Stomach (tissue), 4 donors: ENCODE measurements at regions not wholly inside any gene's neighbourhood (a gene's known extent, or its start where the extent isn't known, plus 50 kb on each side); places are given as distances from the start of the nearest gene placed in this dataset.

Source experiments
- EP300 ChIP-seq: sonication (generic); formaldehyde crosslinking; IDR thresholded peaks from one replicate; pipeline ENCODE4 v1.6.1; 2017; ENCODE audit warnings: antibody characterized with exemption
- POLR2A ChIP-seq, 4 donors: fragments of 450-650 bp; IDR thresholded peaks; one replicate each; pipeline ENCODE4 v1.6.1; 2016; ENCODE audit warnings: antibody characterized with exemption in 4 of 4, control low read depth in 2 of 4, mild to moderate bottlenecking in 1 of 4, moderate library complexity in 1 of 4
- POLR2AphosphoS5 ChIP-seq, 3 donors: sonication (generic); formaldehyde crosslinking; IDR thresholded peaks; one replicate each; pipeline ENCODE4 v1.6.1; 2016; ENCODE audit warnings: antibody characterized with exemption in 3 of 3
- TF ChIP-seq, protein P1 (sequence below), 7 experiments: fragments of 450-650 bp in 4 of 7; fragments of 200-600 bp in 3 of 7; sonication (generic) in 3 of 7; IDR thresholded peaks; one replicate each; pipeline ENCODE4 v1.5.1; 2016 to 2019; ENCODE audit warnings: antibody characterized with exemption in 7 of 7, control low read depth in 2 of 7, mild to moderate bottlenecking in 1 of 7

DNA sequence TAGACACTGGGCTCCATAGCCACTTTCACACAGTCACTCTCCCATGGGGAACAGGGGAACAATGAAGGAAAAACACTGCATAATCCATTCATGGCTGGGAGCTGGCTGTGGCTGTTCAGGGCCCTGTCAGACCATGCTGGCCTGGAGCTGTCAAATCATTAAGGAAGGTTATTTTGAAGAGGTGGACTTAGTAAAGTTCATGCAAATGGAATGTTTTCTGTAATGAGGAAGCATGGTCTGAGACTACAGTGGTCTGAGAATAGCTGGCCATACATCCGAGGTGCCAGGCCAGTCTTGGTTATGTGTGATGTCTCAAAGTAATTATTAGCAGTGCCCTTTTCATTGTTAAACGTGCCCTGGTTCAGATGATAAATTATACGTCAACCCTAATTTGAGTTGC lies 117.1 kb upstream of the MRPS22 start:
- TF ChIP-seq, protein P1, sequence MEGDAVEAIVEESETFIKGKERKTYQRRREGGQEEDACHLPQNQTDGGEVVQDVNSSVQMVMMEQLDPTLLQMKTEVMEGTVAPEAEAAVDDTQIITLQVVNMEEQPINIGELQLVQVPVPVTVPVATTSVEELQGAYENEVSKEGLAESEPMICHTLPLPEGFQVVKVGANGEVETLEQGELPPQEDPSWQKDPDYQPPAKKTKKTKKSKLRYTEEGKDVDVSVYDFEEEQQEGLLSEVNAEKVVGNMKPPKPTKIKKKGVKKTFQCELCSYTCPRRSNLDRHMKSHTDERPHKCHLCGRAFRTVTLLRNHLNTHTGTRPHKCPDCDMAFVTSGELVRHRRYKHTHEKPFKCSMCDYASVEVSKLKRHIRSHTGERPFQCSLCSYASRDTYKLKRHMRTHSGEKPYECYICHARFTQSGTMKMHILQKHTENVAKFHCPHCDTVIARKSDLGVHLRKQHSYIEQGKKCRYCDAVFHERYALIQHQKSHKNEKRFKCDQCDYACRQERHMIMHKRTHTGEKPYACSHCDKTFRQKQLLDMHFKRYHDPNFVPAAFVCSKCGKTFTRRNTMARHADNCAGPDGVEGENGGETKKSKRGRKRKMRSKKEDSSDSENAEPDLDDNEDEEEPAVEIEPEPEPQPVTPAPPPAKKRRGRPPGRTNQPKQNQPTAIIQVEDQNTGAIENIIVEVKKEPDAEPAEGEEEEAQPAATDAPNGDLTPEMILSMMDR (IDR thresholded peaks at IDR 0.05): no peak
- no peak for TF ChIP-seq POLR2AphosphoS5 (IDR thresholded peaks at IDR 0.05)
- no peak for TF ChIP-seq POLR2A (IDR thresholded peaks at IDR 0.05)
- no peak for TF ChIP-seq EP300
